ENCODE measurements at regions not wholly inside any gene's neighbourhood (a gene's known extent, or its start where the extent isn't known, plus 50 kb on each side); places are given as distances from the start of the nearest gene placed in this dataset.

- TF ChIP-seq ZNF407 (IDR thresholded peaks at IDR 0.05; ENCODE audit: low read depth), result no peak
- TF ChIP-seq MAFK (IDR thresholded peaks at IDR 0.05; ENCODE audit: low read length), result no peak; the same call in 1 of the 2 replicates
- peak in 1 of 2 experiments; percentile 34; a peak in 2 of 4 replicates for TF ChIP-seq RAD21 (CRISPR knock-in tag; conservative IDR thresholded peaks at IDR 0.05 in 1 of 2, IDR thresholded peaks at IDR 0.05 in 1 of 2)
- TF ChIP-seq ZFPM2 (CRISPR knock-in tag; IDR thresholded peaks at IDR 0.05), result peak; percentile 97
- peak; percentile 49; the same call in 1 of the 2 replicates for TF ChIP-seq KLF6 (CRISPR knock-in tag; IDR thresholded peaks at IDR 0.05; ENCODE audit: borderline replicate concordance)
- no peak for TF ChIP-seq ZBTB43 (CRISPR knock-in tag; IDR thresholded peaks at IDR 0.05)
- TF ChIP-seq CLOCK (CRISPR knock-in tag; IDR thresholded peaks at IDR 0.05; ENCODE audit: borderline replicate concordance), result no peak
- no peak for TF ChIP-seq ATF6 (CRISPR knock-in tag; IDR thresholded peaks at IDR 0.05)
Observed at GRCh38 chr1:148263128-148263905, 111.2 kb upstream of the NBPF11 start (continued).

Data from K562 (cell line).